DND-41 (cell line): ENCODE measurements at regions not wholly inside any gene's neighbourhood (a gene's known extent, or its start where the extent isn't known, plus 50 kb on each side); places are given as distances from the start of the nearest gene placed in this dataset.

Experiments used
- ATAC-seq: fragments of 200-7000 bp; cut with Tn5 transposase; 3 replicates; pipeline ENCODE4 v1.9.1; 2021; ENCODE audit warnings: low read depth; ENCODE audit not compliant: insufficient read depth
- DNase-seq: peaks from one replicate; pipeline ENCODE4 v3.0.0-alpha.2; 2020
- H2AFZ ChIP-seq: 2 replicates; pipeline ENCODE4 v1.6.0; 2012; ENCODE audit warnings: low read depth, low read length
- H3K27ac ChIP-seq: 2 replicates; pipeline ENCODE4 v1.5.1; 2012; ENCODE audit warnings: low read length, inconsistent platforms
- H3K27me3 ChIP-seq: fragments of 200-600 bp; sonication (generic); 2 replicates; pipeline ENCODE4 v1.6.0; 2012; ENCODE audit warnings: low read length, mild to moderate bottlenecking, inconsistent platforms; ENCODE audit not compliant: insufficient read depth, poor library complexity
- H3K36me3 ChIP-seq: 2 replicates; pipeline ENCODE4 v1.5.1; 2012; ENCODE audit warnings: low read length, inconsistent platforms; ENCODE audit not compliant: insufficient read depth
- H3K4me1 ChIP-seq: 2 replicates; pipeline ENCODE4 v1.5.1; 2012; ENCODE audit warnings: mild to moderate bottlenecking, low read length; ENCODE audit not compliant: insufficient read depth
- H3K4me2 ChIP-seq: 2 replicates; pipeline ENCODE4 v1.6.0; 2012; ENCODE audit warnings: mild to moderate bottlenecking, moderate library complexity, low read length, inconsistent platforms; ENCODE audit not compliant: insufficient read depth
- H3K4me3 ChIP-seq, 2 experiments: fragments of 200-600 bp in 1 of 2; shearing (Covaris generic) in 1 of 2; 2 replicates each; pipeline ENCODE4 v1.5.1; 2012 to 2016; ENCODE audit warnings: inconsistent platforms in 2 of 2, low read length in 2 of 2, mild to moderate bottlenecking in 2 of 2, low read depth in 1 of 2, moderate library complexity in 1 of 2
- H3K79me2 ChIP-seq: 2 replicates; pipeline ENCODE4 v1.6.0; 2012; ENCODE audit warnings: low read length, inconsistent platforms; ENCODE audit not compliant: insufficient read depth
- H3K9ac ChIP-seq: 2 replicates; pipeline ENCODE4 v1.6.0; 2012; ENCODE audit warnings: low read depth, mild to moderate bottlenecking, inconsistent platforms, low read length, moderate library complexity
- H3K9me3 ChIP-seq: 2 replicates; pipeline ENCODE4 v1.5.1; 2012; ENCODE audit warnings: low read length, moderate library complexity, mild to moderate bottlenecking, inconsistent platforms; ENCODE audit not compliant: insufficient read depth, severe bottlenecking
- H4K20me1 ChIP-seq: 2 replicates; pipeline ENCODE4 v1.6.0; 2012; ENCODE audit warnings: low read length; ENCODE audit not compliant: insufficient read depth
- EZH2 ChIP-seq: IDR thresholded peaks from 3 replicates; pipeline ENCODE4 v1.6.1; 2012; ENCODE audit warnings: borderline replicate concordance, low read depth, mild to moderate bottlenecking, moderate library complexity, low read length, inconsistent platforms; ENCODE audit not compliant: severe bottlenecking
- TF ChIP-seq, protein P1 (sequence below): IDR thresholded peaks from 2 replicates; pipeline ENCODE4 v1.5.1; 2012; ENCODE audit warnings: borderline replicate concordance, low read length, moderate library complexity, mild to moderate bottlenecking; ENCODE audit not compliant: poor library complexity, severe bottlenecking; ENCODE audit errors: extremely low read depth

DNA sequence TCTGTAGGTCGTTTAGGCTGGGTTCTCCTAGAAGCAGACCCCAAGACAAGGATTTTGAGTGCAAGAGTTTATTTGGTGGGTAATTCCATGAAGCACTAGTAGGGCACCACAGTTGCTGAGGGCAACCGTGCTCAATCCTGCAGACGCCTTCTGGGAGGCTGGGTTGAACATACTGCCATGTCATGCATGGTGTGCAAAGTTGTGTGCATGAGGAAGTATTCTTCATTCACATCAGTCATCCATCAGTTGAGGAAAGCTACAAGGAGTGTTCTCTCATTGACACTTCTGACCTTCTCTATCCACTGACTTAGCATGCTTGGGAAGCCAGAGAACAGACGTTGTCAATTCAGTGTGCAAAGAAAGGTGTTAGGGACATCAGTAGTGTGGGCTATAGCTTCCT is 179.2 kb downstream of the PTPN11 start:
- no peak overlapping the region for H3K4me2 ChIP-seq

DNA sequence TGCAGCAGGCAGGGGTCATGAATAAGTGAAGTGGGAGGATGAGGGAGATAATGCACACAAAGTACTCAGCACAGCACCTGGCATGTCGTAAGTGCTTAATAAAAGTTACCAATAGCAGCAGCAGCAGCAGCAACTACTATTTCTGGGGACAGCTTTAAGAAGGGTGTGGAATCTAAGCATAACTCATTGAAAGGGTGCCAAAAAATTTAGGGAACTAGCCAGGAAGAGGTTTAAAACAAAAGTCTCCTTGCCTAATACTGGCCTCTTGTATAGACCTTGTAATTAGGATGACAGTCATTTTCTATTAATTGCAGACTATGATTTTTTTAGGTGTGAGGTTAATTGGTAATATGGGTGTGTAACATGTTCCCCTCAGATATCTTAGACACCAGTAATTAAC is 179.9 kb downstream of the PTPN11 start:
- H3K27me3 ChIP-seq = peaks cover 2% of the 10 kb centered on the region

More for the DNA sequence above, 179.2 kb downstream of the PTPN11 start:
- ATAC-seq = no peak
- no peak for DNase-seq
- Histone ChIP-seq H2AFZ (no peak overlapping the region), H4K20me1 (no peaks in the 10 kb centered on the region), H3K27me3 (peaks cover 2% of the 10 kb centered on the region), H3K79me2 (no peaks in the 10 kb centered on the region), H3K27ac (no peak overlapping the region), H3K4me1 (no peaks in the 10 kb centered on the region), H3K9me3 (no peaks in the 10 kb centered on the region), H3K4me3 (no peak overlapping the region), H3K36me3 (no peaks in the 10 kb centered on the region), H3K9ac (no peak overlapping the region)
- no peak for TF ChIP-seq EZH2
- TF ChIP-seq, protein P1, sequence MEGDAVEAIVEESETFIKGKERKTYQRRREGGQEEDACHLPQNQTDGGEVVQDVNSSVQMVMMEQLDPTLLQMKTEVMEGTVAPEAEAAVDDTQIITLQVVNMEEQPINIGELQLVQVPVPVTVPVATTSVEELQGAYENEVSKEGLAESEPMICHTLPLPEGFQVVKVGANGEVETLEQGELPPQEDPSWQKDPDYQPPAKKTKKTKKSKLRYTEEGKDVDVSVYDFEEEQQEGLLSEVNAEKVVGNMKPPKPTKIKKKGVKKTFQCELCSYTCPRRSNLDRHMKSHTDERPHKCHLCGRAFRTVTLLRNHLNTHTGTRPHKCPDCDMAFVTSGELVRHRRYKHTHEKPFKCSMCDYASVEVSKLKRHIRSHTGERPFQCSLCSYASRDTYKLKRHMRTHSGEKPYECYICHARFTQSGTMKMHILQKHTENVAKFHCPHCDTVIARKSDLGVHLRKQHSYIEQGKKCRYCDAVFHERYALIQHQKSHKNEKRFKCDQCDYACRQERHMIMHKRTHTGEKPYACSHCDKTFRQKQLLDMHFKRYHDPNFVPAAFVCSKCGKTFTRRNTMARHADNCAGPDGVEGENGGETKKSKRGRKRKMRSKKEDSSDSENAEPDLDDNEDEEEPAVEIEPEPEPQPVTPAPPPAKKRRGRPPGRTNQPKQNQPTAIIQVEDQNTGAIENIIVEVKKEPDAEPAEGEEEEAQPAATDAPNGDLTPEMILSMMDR = no peak

DNA sequence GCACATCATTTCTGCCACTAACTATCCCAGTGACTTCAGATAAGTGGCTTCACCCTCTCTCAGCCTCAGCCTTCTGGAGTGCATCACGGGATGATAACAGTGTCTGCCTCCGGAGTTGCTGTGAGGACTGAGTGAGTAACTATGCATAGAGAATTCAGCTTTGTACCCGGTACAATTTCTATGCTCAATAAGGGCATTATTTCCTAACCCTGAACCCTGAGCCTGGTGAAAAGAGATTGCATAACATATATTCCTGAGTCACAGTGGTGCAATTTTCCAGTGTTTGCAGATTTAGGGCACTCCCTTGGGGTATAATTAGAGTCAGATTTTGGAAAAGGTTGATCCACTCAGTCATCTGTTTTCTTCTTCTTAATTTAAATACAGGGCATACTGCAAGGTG is 181.1 kb downstream of the PTPN11 start:
- ATAC-seq (no peak), DNase-seq (no peak)
- TF ChIP-seq, protein P1 = no peak
- TF ChIP-seq EZH2 = no peak
- Histone ChIP-seq H2AFZ (no peak overlapping the region), H3K27me3 (peaks cover 2% of the 10 kb centered on the region), H3K4me3 (no peak overlapping the region), H3K27ac (no peak overlapping the region), H3K79me2 (no peaks in the 10 kb centered on the region), H4K20me1 (no peaks in the 10 kb centered on the region), H3K4me2 (no peak overlapping the region), H3K9me3 (no peaks in the 10 kb centered on the region), H3K9ac (no peak overlapping the region), H3K36me3 (no peaks in the 10 kb centered on the region), H3K4me1 (no peaks in the 10 kb centered on the region)

More for the DNA sequence above, 179.9 kb downstream of the PTPN11 start:
- Histone ChIP-seq H3K4me2 (no peak overlapping the region), H3K36me3 (no peaks in the 10 kb centered on the region), H4K20me1 (no peaks in the 10 kb centered on the region), H2AFZ (no peak overlapping the region), H3K79me2 (no peaks in the 10 kb centered on the region), H3K27ac (no peak overlapping the region), H3K9me3 (no peaks in the 10 kb centered on the region), H3K4me3 (no peak overlapping the region), H3K9ac (no peak overlapping the region), H3K4me1 (no peaks in the 10 kb centered on the region)
- DNase-seq (no peak), ATAC-seq (no peak)
- TF ChIP-seq, protein P1 = no peak
- TF ChIP-seq EZH2 = no peak

DNA sequence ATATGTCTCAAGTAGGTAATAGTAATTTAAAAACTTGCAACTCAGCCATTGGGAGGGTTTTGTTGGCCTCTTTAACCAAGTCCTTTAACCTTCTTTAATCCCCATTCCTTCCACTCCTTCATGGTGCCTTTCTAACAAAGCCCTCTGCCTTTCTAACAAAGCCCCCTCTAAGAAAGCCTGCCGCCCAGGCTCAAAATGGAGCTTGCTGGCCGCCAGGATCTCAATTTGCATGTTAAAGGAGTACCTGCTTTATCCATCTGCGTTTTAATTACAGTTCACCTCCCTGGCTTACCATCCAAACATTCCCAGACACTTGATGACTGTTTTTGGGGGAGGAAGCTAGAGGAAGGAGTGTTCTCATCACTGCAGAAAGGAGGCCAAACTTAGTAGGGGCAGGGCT is 183.4 kb downstream of the PTPN11 start:
- no peak overlapping the region for H3K27ac ChIP-seq
- H3K4me1 ChIP-seq = no peaks in the 10 kb centered on the region
- ATAC-seq = no peak

More for the DNA sequence above, 183.4 kb downstream of the PTPN11 start:
- Histone ChIP-seq H3K36me3 (no peaks in the 10 kb centered on the region), H3K9ac (no peak overlapping the region), H3K4me3 (no peak overlapping the region), H3K79me2 (no peaks in the 10 kb centered on the region), H3K27me3 (peaks cover 8% of the 10 kb centered on the region), H3K4me2 (no peak overlapping the region), H2AFZ (no peak overlapping the region), H4K20me1 (no peaks in the 10 kb centered on the region), H3K9me3 (no peaks in the 10 kb centered on the region)
- DNase-seq = no peak
- TF ChIP-seq, protein P1 = no peak
- no peak for TF ChIP-seq EZH2
